ENCODE measurements at regions not wholly inside any gene's neighbourhood (a gene's known extent, or its start where the extent isn't known, plus 50 kb on each side); places are given as distances from the start of the nearest gene placed in this dataset.

GRCh38 chr11:79794484-79795393, 353.9 kb upstream of the TENM4 start:
- TF ChIP-seq ZNF687 (CRISPR knock-in tag; IDR thresholded peaks at IDR 0.05): no peak
- TF ChIP-seq, protein P1, sequence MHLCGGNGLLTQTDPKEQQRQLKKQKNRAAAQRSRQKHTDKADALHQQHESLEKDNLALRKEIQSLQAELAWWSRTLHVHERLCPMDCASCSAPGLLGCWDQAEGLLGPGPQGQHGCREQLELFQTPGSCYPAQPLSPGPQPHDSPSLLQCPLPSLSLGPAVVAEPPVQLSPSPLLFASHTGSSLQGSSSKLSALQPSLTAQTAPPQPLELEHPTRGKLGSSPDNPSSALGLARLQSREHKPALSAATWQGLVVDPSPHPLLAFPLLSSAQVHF (CRISPR knock-in tag; IDR thresholded peaks at IDR 0.05): no peak
- TF ChIP-seq E2F5 (CRISPR knock-in tag; conservative IDR thresholded peaks at IDR 0.05): no peak
- TF ChIP-seq, protein P2, sequence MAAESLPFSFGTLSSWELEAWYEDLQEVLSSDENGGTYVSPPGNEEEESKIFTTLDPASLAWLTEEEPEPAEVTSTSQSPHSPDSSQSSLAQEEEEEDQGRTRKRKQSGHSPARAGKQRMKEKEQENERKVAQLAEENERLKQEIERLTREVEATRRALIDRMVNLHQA (CRISPR knock-in tag; IDR thresholded peaks at IDR 0.05): no peak
- no peak for TF ChIP-seq SIN3A (IDR thresholded peaks at IDR 0.05; ENCODE audit: borderline replicate concordance, low read depth, low read length)
- no peak for TF ChIP-seq KLF16 (CRISPR knock-in tag; IDR thresholded peaks at IDR 0.05)
- TF ChIP-seq, protein P3, sequence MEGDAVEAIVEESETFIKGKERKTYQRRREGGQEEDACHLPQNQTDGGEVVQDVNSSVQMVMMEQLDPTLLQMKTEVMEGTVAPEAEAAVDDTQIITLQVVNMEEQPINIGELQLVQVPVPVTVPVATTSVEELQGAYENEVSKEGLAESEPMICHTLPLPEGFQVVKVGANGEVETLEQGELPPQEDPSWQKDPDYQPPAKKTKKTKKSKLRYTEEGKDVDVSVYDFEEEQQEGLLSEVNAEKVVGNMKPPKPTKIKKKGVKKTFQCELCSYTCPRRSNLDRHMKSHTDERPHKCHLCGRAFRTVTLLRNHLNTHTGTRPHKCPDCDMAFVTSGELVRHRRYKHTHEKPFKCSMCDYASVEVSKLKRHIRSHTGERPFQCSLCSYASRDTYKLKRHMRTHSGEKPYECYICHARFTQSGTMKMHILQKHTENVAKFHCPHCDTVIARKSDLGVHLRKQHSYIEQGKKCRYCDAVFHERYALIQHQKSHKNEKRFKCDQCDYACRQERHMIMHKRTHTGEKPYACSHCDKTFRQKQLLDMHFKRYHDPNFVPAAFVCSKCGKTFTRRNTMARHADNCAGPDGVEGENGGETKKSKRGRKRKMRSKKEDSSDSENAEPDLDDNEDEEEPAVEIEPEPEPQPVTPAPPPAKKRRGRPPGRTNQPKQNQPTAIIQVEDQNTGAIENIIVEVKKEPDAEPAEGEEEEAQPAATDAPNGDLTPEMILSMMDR (CRISPR knock-in tag; IDR thresholded peaks at IDR 0.05): no peak
- TF ChIP-seq, protein P4, sequence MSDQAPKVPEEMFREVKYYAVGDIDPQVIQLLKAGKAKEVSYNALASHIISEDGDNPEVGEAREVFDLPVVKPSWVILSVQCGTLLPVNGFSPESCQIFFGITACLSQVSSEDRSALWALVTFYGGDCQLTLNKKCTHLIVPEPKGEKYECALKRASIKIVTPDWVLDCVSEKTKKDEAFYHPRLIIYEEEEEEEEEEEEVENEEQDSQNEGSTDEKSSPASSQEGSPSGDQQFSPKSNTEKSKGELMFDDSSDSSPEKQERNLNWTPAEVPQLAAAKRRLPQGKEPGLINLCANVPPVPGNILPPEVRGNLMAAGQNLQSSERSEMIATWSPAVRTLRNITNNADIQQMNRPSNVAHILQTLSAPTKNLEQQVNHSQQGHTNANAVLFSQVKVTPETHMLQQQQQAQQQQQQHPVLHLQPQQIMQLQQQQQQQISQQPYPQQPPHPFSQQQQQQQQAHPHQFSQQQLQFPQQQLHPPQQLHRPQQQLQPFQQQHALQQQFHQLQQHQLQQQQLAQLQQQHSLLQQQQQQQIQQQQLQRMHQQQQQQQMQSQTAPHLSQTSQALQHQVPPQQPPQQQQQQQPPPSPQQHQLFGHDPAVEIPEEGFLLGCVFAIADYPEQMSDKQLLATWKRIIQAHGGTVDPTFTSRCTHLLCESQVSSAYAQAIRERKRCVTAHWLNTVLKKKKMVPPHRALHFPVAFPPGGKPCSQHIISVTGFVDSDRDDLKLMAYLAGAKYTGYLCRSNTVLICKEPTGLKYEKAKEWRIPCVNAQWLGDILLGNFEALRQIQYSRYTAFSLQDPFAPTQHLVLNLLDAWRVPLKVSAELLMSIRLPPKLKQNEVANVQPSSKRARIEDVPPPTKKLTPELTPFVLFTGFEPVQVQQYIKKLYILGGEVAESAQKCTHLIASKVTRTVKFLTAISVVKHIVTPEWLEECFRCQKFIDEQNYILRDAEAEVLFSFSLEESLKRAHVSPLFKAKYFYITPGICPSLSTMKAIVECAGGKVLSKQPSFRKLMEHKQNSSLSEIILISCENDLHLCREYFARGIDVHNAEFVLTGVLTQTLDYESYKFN (CRISPR knock-in tag; conservative IDR thresholded peaks at IDR 0.05): no peak
- TF ChIP-seq TARDBP (CRISPR knock-in tag; IDR thresholded peaks at IDR 0.05): no peak
- no peak for TF ChIP-seq NFE2L2 (IDR thresholded peaks at IDR 0.05; ENCODE audit: low read length)
- no peak for TF ChIP-seq RXRA (CRISPR knock-in tag; IDR thresholded peaks at IDR 0.05)
- no peak for TF ChIP-seq U2AF1 (optimal IDR thresholded peaks at IDR 0.05; ENCODE audit: low read depth, low read length)
